ENCODE measurements at regions not wholly inside any gene's neighbourhood (a gene's known extent, or its start where the extent isn't known, plus 50 kb on each side); places are given as distances from the start of the nearest gene placed in this dataset.

GRCh38 chr20:20895537-20895936 is 183.1 kb upstream of the RALGAPA2 start (continued):
- TF ChIP-seq ZNF792 (CRISPR knock-in tag; IDR thresholded peaks at IDR 0.05) (no peak), GATAD2A (CRISPR knock-in tag; IDR thresholded peaks at IDR 0.05) (no peak), ZNF878 (CRISPR knock-in tag; IDR thresholded peaks at IDR 0.05) (no peak), NCOR1 (IDR thresholded peaks at IDR 0.05; ENCODE audit: borderline replicate concordance, low read length) (peak; percentile 50; the same call in 1 of the 2 replicates), TCF7 (IDR thresholded peaks at IDR 0.05; ENCODE audit: low read depth) (peak; percentile 40), ATF7-NPFF (CRISPR knock-in tag; IDR thresholded peaks at IDR 0.05; ENCODE audit: low read depth) (no peak), ZNF580 (CRISPR knock-in tag; IDR thresholded peaks at IDR 0.05; ENCODE audit: borderline replicate concordance, low read depth) (no peak), BCL6 (CRISPR knock-in tag; IDR thresholded peaks at IDR 0.05) (peak; percentile 47; the same call in 1 of the 2 replicates), ZKSCAN8 (CRISPR knock-in tag; IDR thresholded peaks at IDR 0.05; ENCODE audit: borderline replicate concordance) (no peak), NR2C2 (CRISPR knock-in tag; IDR thresholded peaks at IDR 0.05; ENCODE audit: borderline replicate concordance) (no peak), WIZ (CRISPR knock-in tag; IDR thresholded peaks at IDR 0.05) (no peak), MEIS2 (CRISPR knock-in tag; IDR thresholded peaks at IDR 0.05) (no peak), PITX1 (CRISPR knock-in tag; IDR thresholded peaks at IDR 0.05) (no peak), PAWR (CRISPR knock-in tag; IDR thresholded peaks at IDR 0.05; ENCODE audit: borderline replicate concordance) (no peak), ZFP36 (IDR thresholded peaks at IDR 0.05; ENCODE audit: borderline replicate concordance, low read depth, low read length, partially characterized antibody) (no peak), ZNF749 (CRISPR knock-in tag; IDR thresholded peaks at IDR 0.05; ENCODE audit: borderline replicate concordance) (no peak), ZNF468 (CRISPR knock-in tag; IDR thresholded peaks at IDR 0.05) (no peak), ZBTB2 (CRISPR knock-in tag; IDR thresholded peaks at IDR 0.05; ENCODE audit: low read depth) (no peak), ZBTB34 (CRISPR knock-in tag; IDR thresholded peaks at IDR 0.05) (0 out of 2 replicates have a peak, but pooled peaks have one; percentile 34), GFI1 (CRISPR knock-in tag; IDR thresholded peaks at IDR 0.05; ENCODE audit: borderline replicate concordance) (no peak), CENPBD1 (CRISPR knock-in tag; IDR thresholded peaks at IDR 0.05; ENCODE audit: borderline replicate concordance, low read depth) (no peak), ATF3 (CRISPR knock-in tag; IDR thresholded peaks at IDR 0.05) (no peak), NFYC (CRISPR knock-in tag; IDR thresholded peaks at IDR 0.05) (peak; percentile 66), SOX5 (CRISPR knock-in tag; IDR thresholded peaks at IDR 0.05; ENCODE audit: borderline replicate concordance) (0 out of 2 replicates have a peak, but pooled peaks have one; percentile 51), HOXA9 (CRISPR knock-in tag; IDR thresholded peaks at IDR 0.05; ENCODE audit: borderline replicate concordance) (no peak), NCOA5 (CRISPR knock-in tag; IDR thresholded peaks at IDR 0.05) (no peak), ZNF816 (CRISPR knock-in tag; IDR thresholded peaks at IDR 0.05; ENCODE audit: borderline replicate concordance) (no peak), NR2F2 (IDR thresholded peaks at IDR 0.05; ENCODE audit: borderline replicate concordance, low read depth) (no peak)
